ENCODE measurements at regions not wholly inside any gene's neighbourhood (a gene's known extent, or its start where the extent isn't known, plus 50 kb on each side); places are given as distances from the start of the nearest gene placed in this dataset.

DNA sequence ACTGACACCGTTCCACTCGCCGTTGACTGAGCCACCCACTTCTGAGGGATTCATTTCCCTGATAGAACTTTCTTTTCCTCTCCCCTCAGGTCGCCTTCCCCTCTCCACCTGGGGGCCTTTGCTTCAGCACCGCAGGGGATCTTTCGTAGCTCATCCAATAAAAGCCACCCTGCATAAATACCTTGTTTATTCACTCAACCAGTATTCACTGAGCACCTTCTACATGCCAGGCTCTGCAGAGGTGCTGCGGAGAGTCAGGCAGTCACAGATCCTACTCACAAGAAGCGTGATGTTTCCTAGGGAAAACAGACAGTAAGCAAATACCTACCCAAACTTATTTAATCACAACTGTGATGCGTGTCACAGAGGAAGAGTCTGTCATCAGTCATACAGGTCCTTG lies 127.7 kb downstream of the TEX36 start:
- TF ChIP-seq, protein P1, sequence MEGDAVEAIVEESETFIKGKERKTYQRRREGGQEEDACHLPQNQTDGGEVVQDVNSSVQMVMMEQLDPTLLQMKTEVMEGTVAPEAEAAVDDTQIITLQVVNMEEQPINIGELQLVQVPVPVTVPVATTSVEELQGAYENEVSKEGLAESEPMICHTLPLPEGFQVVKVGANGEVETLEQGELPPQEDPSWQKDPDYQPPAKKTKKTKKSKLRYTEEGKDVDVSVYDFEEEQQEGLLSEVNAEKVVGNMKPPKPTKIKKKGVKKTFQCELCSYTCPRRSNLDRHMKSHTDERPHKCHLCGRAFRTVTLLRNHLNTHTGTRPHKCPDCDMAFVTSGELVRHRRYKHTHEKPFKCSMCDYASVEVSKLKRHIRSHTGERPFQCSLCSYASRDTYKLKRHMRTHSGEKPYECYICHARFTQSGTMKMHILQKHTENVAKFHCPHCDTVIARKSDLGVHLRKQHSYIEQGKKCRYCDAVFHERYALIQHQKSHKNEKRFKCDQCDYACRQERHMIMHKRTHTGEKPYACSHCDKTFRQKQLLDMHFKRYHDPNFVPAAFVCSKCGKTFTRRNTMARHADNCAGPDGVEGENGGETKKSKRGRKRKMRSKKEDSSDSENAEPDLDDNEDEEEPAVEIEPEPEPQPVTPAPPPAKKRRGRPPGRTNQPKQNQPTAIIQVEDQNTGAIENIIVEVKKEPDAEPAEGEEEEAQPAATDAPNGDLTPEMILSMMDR (IDR thresholded peaks at IDR 0.05; ENCODE audit: low read depth, low read length), result no peak
- H3K4me3 ChIP-seq (replicated peaks in 1 of 2; ENCODE audit: low read depth in 2 of 2, low read length in 2 of 2), result no peak overlapping the region
- DNase-seq (ENCODE audit: low read depth in 2 of 2), result no peak

DNA sequence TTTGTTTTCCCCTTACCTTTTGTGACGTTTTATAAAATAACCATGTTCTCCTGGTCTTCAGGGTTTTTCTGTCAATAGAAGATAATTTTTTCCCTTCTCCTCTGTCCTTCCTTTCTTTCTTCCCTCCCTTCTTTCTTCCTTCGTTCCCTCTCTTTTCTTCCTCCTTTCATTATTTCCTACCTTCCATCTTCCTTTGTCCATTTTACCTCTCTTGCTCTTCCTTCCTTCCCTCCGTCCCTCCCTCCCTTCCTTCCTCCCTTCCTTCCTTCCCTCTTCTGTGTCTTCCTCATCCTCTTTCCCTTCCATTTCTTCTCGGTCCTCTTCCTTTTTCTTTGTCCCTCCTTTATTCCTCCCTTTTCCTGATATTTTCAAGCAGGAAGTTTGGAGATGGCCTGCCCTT lies 128.2 kb downstream of the TEX36 start:
- TF ChIP-seq, protein P1 (IDR thresholded peaks at IDR 0.05; ENCODE audit: low read depth, low read length), result no peak
- no peak overlapping the region for H3K4me3 ChIP-seq (replicated peaks in 1 of 2; ENCODE audit: low read depth in 2 of 2, low read length in 2 of 2)
- no peak for DNase-seq (ENCODE audit: low read depth in 2 of 2)

DNA sequence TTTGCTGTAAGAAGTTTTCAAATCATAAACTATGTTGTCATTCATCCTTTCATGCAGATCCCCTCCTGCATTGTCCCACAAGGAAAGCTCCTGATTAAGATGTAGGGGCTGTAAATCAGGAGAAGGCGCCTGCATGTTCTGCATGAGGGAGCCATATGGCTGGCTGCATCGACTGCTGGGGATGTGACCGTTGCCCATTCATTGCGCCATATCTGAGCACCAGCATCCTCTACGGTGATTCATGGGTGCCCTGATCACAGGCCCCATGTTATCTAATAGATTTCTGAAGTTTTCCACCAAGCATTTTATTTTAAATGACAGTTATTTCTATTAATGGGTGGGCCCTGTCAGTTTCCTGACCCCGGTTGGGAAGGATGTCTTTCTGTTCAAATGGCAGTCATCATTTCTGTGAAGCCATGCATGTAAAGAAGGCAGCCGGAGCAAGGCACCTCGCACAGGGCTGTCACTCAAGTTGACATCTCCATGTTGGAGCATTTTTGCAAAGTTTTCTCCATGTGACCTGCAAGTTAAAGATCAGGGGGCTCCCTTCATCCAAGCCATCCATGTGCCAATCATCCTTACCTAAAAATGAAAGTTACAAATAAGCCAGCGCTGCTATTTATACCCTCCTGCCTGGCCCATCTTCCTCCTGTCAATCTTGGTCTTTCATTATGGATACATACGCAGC lies 128.8 kb downstream of the TEX36 start:
- no peak for DNase-seq (ENCODE audit: low read depth in 2 of 2)
- TF ChIP-seq, protein P1 (IDR thresholded peaks at IDR 0.05; ENCODE audit: low read depth, low read length), result no peak

GRCh38 chr10:125553091-125553490 lies 129.9 kb downstream of the TEX36 start:
- TF ChIP-seq, protein P1 (IDR thresholded peaks at IDR 0.05; ENCODE audit: low read depth, low read length), result no peak
- DNase-seq (ENCODE audit: low read depth in 2 of 2), result no peak

More for the DNA sequence above, 128.8 kb downstream of the TEX36 start:
- H3K4me3 ChIP-seq (replicated peaks in 1 of 2; ENCODE audit: low read depth in 2 of 2, low read length in 2 of 2), result no peak overlapping the region

GRCh38 chr10:125551247-125551646 lies 131.7 kb downstream of the TEX36 start:
- no peak for DNase-seq (ENCODE audit: low read depth in 2 of 2)
- TF ChIP-seq, protein P1 (IDR thresholded peaks at IDR 0.05; ENCODE audit: low read depth, low read length), result no peak
- no peak overlapping the region for H3K4me3 ChIP-seq (replicated peaks in 1 of 2; ENCODE audit: low read depth in 2 of 2, low read length in 2 of 2)

More at GRCh38 chr10:125553091-125553490, 129.9 kb downstream of the TEX36 start:
- no peak overlapping the region for H3K4me3 ChIP-seq (replicated peaks in 1 of 2; ENCODE audit: low read depth in 2 of 2, low read length in 2 of 2)

DNA sequence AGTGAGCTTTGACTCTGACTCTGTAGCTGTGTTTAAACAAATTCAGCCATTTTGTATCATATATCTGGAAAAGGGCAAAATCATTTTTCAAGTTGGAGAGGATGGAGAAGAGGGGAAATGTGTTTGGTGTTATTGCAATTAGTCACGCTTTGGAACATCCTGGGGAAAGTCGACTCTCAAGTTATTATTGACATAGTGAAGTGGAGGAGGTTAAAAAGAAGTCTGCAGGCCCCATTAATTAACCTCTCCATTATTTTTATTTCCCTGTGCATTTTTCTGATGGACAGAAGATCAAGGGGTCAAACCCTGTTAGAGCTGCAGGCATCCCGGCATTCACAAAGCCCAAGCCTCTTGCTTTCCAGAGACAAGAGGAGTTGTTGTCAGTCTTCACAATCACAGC lies 132.6 kb downstream of the TEX36 start:
- TF ChIP-seq, protein P1 (IDR thresholded peaks at IDR 0.05; ENCODE audit: low read depth, low read length), result no peak
- no peak for DNase-seq (ENCODE audit: low read depth in 2 of 2)
- H3K4me3 ChIP-seq (replicated peaks in 1 of 2; ENCODE audit: low read depth in 2 of 2, low read length in 2 of 2), result no peak overlapping the region

DNA sequence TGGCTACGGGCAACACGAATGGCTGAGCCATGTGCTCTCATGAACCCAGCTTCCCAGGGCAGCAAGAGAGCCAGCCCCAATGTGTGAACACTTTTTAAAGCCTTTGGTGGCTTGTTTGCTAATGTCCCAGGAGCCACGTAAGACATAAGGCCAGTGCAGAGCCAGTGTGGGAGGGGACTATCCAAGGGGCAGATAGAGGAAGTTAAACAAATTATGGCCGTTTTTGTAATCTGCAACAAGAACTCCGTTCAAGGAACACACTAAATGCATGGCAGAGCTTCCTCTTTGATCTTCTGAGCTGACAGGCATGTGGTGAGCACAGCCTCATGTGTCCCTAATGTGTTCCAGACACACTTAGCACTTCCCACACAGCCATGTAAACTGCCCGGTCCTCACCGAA lies 133.3 kb downstream of the TEX36 start:
- TF ChIP-seq, protein P1 (IDR thresholded peaks at IDR 0.05; ENCODE audit: low read depth, low read length), result no peak
- H3K4me3 ChIP-seq (replicated peaks in 1 of 2; ENCODE audit: low read depth in 2 of 2, low read length in 2 of 2), result no peak overlapping the region
- no peak for DNase-seq (ENCODE audit: low read depth in 2 of 2)

All from cardiac fibroblast (primary cell).